Activated B cell treated with CpG ODN at 0.5 μM for 24 hours (primary cell): ENCODE measurements at regions not wholly inside any gene's neighbourhood (a gene's known extent, or its start where the extent isn't known, plus 50 kb on each side); places are given as distances from the start of the nearest gene placed in this dataset.

Experiments used
- ATAC-seq: fragments of 200-7000 bp; cut with Tn5 transposase; one replicate; pipeline ENCODE4 v1.10.0; 2021; ENCODE audit warnings: low read depth, mild to moderate bottlenecking, moderate library complexity
- CTCF ChIA-PET: fragments of 350-600 bp; sonication (Branson Sonifier 250); formaldehyde crosslinking; loops from one replicate; lab custom pipeline; 2021; ENCODE audit warnings: antibody characterized with exemption; lab: Charles Lee
- POLR2A ChIA-PET: fragments of 350-600 bp; sonication (Branson Sonifier 250); formaldehyde crosslinking; loops from one replicate; lab custom pipeline; 2021; ENCODE audit warnings: antibody characterized with exemption; lab: Charles Lee
- DNase-seq: peaks from one replicate; pipeline ENCODE4 v3.0.0; 2022
- H3K27ac Mint-ChIP-seq: one replicate; pipeline ENCODE4 v1.8.0; 2020; ENCODE audit warnings: mixed read lengths
- H3K27me3 Mint-ChIP-seq: one replicate; pipeline ENCODE4 v1.8.0; 2021; ENCODE audit warnings: mixed read lengths
- H3K36me3 Mint-ChIP-seq: one replicate; pipeline ENCODE4 v1.8.0; 2021; ENCODE audit warnings: low read depth, mixed read lengths
- H3K4me1 Mint-ChIP-seq: one replicate; pipeline ENCODE4 v1.8.0; 2021; ENCODE audit warnings: mixed read lengths
- H3K4me3 Mint-ChIP-seq: one replicate; pipeline ENCODE4 v1.8.0; 2020; ENCODE audit warnings: mild to moderate bottlenecking, mixed read lengths
- H3K9me3 Mint-ChIP-seq: one replicate; pipeline ENCODE4 v1.8.0; 2020; ENCODE audit warnings: mixed read lengths
- CTCF ChIP-seq: fragments of 200-600 bp; IDR thresholded peaks from one replicate; pipeline ENCODE4 v1.8.0; 2022; ENCODE audit warnings: antibody characterized with exemption, mild to moderate bottlenecking
- intact Hi-C: fragments of 100-400 bp; cut with micrococcal nuclease; formaldehyde crosslinking; loops from one replicate; pipeline ENCODE4 v1.15.1; 2024

- POLR2A ChIA-PET = no interaction called here
- Mint-ChIP-seq H3K27me3 (no peaks in the 10 kb centered on the region), H3K36me3 (no peaks in the 10 kb centered on the region), H3K4me1 (no peaks in the 10 kb centered on the region), H3K27ac (no peak overlapping the region), H3K9me3 (peaks cover 7% of the 10 kb centered on the region), H3K4me3 (no peak overlapping the region)
- no peak for TF ChIP-seq CTCF
- ATAC-seq (no peak), DNase-seq (no peak)
- intact Hi-C loops = no loop called here
- CTCF ChIA-PET = no interaction called here
These were observed 895.1 kb upstream of the CELF4 start for GRCh38 chr18:38460657-38461056.

- no peak overlapping the region for H3K4me3 Mint-ChIP-seq
- H3K27ac Mint-ChIP-seq = no peak overlapping the region
- intact Hi-C loops = no loop called here
- no peaks in the 10 kb centered on the region for H3K27me3 Mint-ChIP-seq
- no peak for ATAC-seq
- H3K4me1 Mint-ChIP-seq = no peaks in the 10 kb centered on the region
- no peak for TF ChIP-seq CTCF
- CTCF ChIA-PET = no interaction called here
- no peaks in the 10 kb centered on the region for H3K36me3 Mint-ChIP-seq
- H3K9me3 Mint-ChIP-seq = peaks cover 6% of the 10 kb centered on the region
- POLR2A ChIA-PET = no interaction called here
- no peak for DNase-seq
These were observed 893.8 kb upstream of the CELF4 start for GRCh38 chr18:38459131-38459994.

GRCh38 chr18:38458698-38459097, 893.1 kb upstream of the CELF4 start:
- ATAC-seq = no peak

GRCh38 chr18:38456253-38456652, 890.7 kb upstream of the CELF4 start:
- intact Hi-C loops = no loop called here
- Mint-ChIP-seq H3K9me3 (peaks cover 6% of the 10 kb centered on the region), H3K4me1 (no peaks in the 10 kb centered on the region), H3K27ac (no peak overlapping the region), H3K27me3 (no peaks in the 10 kb centered on the region), H3K4me3 (no peak overlapping the region), H3K36me3 (no peaks in the 10 kb centered on the region)
- no peak for ATAC-seq
- TF ChIP-seq CTCF = no peak
- CTCF ChIA-PET = no interaction called here
- POLR2A ChIA-PET = no interaction called here
- DNase-seq = no peak

More at GRCh38 chr18:38458698-38459097, 893.1 kb upstream of the CELF4 start:
- no peak overlapping the region for H3K27ac Mint-ChIP-seq
- intact Hi-C loops = no loop called here
- POLR2A ChIA-PET = no interaction called here
- H3K4me3 Mint-ChIP-seq = no peak overlapping the region
- no peaks in the 10 kb centered on the region for H3K36me3 Mint-ChIP-seq
- TF ChIP-seq CTCF = no peak
- CTCF ChIA-PET = no interaction called here
- DNase-seq = no peak
- no peaks in the 10 kb centered on the region for H3K27me3 Mint-ChIP-seq
- H3K4me1 Mint-ChIP-seq = no peaks in the 10 kb centered on the region
- H3K9me3 Mint-ChIP-seq = peaks cover 5% of the 10 kb centered on the region

- H3K4me1 Mint-ChIP-seq = no peaks in the 10 kb centered on the region
These were observed 889.3 kb upstream of the CELF4 start for GRCh38 chr18:38454764-38455469.

More at GRCh38 chr18:38454764-38455469, 889.3 kb upstream of the CELF4 start:
- Mint-ChIP-seq H3K4me3 (no peak overlapping the region), H3K9me3 (peaks cover 6% of the 10 kb centered on the region), H3K36me3 (no peaks in the 10 kb centered on the region), H3K27ac (no peak overlapping the region), H3K27me3 (no peaks in the 10 kb centered on the region)
- DNase-seq = no peak
- TF ChIP-seq CTCF = no peak
- no peak for ATAC-seq
- POLR2A ChIA-PET = no interaction called here
- CTCF ChIA-PET = no interaction called here
- intact Hi-C loops = no loop called here
